NCI-H1092 treated with DMSO at 0.1 percent for 48 hours (cell line): ENCODE measurements at regions not wholly inside any gene's neighbourhood (a gene's known extent, or its start where the extent isn't known, plus 50 kb on each side); places are given as distances from the start of the nearest gene placed in this dataset.
A peak's percentile ranks its signal among the peaks of the same experiment; 100 is the strongest.

Source experiments
- DNase-seq: peaks from one replicate; lab custom pipeline; 2025; lab: John Stamatoyannopoulos, UW

GRCh38 chr20:17017232-17017631 lies 209.6 kb upstream of the PCSK2 start:
- no peak for DNase-seq

DNA sequence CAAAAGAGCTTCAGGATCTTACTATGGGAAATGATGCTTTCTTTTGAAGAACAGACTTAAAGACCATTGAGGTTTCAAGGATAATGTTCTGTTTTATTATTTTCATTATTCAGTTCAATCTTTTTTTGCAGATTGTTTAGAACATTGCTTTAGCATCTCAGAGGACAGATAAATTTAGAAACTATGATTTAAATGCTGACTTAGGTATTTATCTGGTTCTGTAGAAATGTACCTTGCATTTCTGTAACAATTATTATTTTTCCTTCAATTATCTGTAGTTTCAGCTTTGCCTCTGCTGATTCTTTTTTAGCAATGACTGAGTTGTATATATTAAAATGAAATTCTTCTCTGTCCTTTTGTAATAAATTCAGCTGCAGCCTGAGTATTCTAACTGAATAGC lies 205.4 kb upstream of the PCSK2 start:
- DNase-seq = no peak

GRCh38 chr20:17023036-17023435 lies 203.8 kb upstream of the PCSK2 start:
- DNase-seq = no peak

DNA sequence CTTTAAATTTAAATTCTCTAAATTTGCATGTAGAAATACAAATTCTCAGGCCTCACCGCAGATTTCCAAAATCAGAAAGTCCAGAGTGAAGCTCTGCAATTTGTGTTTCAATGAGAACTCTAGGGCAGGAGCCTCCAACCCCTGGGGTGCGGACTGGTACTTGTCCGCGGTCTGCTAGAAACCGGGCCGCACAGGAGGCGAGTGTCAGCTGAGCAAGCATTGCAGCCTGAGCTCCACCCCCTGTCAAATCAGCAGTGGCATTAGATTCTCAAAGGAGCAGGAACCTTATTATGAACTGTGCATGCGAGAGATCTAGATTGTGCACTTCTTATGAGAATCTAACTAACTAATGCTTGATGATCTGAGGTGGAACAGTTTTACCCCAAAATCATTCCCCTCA lies 203.0 kb upstream of the PCSK2 start:
- peak; percentile 44 for DNase-seq

GRCh38 chr20:17024513-17025119 lies 202.2 kb upstream of the PCSK2 start:
- DNase-seq = no peak

- no peak for DNase-seq
Measured at GRCh38 chr20:17026346-17026745, 200.5 kb upstream of the PCSK2 start.

- no peak for DNase-seq
Measured at GRCh38 chr20:17029698-17030097, 197.1 kb upstream of the PCSK2 start.

- peak; percentile 83 for DNase-seq
Measured at GRCh38 chr20:17036541-17036940, 190.3 kb upstream of the PCSK2 start.

DNA sequence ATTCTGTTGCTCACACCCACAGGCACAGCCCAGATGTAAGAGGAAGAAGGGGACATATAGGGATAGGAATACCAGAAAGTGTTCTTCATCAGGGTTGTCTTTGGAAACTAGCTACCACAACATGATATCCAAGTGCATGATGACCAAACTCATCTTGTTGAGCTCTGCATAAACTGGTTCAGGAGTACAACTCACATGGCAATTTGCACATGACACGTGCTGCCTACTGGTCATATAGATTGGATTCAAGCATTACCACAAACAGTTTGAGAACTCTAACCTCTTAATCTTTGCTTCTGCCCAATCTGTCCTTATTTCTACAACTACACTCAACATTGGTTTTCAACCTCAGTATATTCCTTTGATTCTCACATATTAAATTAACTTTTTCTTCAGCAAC lies 184.7 kb upstream of the PCSK2 start:
- DNase-seq = no peak

GRCh38 chr20:17043323-17043722 lies 183.5 kb upstream of the PCSK2 start:
- no peak for DNase-seq

DNA sequence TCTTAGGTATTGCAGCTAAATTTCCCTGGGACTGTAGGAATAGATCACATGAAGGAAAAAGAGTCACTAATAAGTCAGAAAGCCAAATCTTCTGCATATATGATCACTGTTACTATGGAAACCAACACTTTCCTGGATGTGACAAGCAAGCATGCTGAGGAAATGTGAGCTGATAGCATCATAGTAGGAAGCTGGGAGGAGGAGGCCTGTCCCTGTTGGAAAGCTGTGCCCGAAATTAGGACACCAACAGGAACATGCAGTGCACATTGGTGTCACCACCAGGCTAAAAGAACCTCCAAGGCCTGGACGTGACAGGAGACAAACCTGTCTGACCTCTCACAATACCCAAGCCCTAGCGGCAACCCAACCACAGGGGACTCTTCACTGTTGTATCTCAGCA lies 181.9 kb upstream of the PCSK2 start:
- no peak for DNase-seq

GRCh38 chr20:17059465-17059864 lies 167.4 kb upstream of the PCSK2 start:
- DNase-seq = no peak

GRCh38 chr20:17061715-17062114 lies 165.1 kb upstream of the PCSK2 start:
- DNase-seq = no peak

- DNase-seq = no peak
Measured at GRCh38 chr20:17062712-17063111, 164.1 kb upstream of the PCSK2 start.

DNA sequence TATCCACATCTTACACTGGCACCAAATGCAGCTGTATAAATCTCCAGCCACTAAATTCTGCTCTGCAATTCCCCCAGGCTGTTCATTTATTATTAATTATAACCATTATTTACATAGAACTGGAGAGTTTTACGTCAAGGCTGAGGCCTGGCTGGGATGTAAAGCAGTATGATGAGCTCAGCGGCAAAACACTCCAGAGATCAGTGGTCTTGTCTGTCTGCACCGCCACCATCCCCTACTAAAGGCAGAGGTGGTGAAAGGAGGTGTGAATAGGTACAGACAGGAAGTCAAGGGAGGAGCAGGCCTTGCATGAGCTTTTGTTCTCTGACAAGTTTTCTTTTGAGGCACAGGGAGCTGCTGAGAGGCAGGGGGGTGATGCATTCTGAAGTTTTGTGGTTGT lies 159.9 kb upstream of the PCSK2 start:
- peak; percentile 68 for DNase-seq

DNA sequence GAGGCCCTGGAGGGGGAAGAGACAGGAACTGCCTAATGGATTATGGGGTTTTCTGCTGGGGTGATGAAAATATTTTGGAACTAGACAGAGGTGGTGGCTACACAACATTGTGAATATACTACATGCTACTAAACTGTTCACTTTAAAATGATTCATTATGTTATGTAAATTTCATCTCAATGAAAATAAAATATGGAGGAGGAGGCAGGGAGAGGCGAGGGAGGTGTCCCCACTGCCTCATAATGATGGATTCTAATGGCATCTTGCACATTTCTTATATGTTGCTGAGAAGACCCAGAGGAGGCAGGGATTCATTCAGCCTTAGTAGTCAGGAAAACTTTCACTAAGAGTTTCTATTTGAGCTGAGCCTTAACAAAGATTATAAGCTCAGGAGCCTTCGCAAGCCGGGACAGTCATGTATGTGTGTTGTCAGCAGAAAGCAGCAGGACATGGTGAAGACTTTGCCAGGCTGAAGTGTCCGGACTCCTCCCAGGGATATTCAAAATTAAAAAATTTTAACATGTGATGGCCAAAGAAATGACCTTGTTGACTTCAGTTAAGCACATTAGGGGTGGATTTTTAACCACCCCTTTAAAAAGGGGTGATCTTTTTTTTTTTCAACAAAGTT lies 158.6 kb upstream of the PCSK2 start:
- no peak for DNase-seq

- DNase-seq = peak; percentile 96
Measured at GRCh38 chr20:17077030-17077429, 149.8 kb upstream of the PCSK2 start.

- DNase-seq = no peak
Measured at GRCh38 chr20:17083738-17084137, 143.1 kb upstream of the PCSK2 start.

- no peak for DNase-seq
Measured at GRCh38 chr20:17084909-17085308, 141.9 kb upstream of the PCSK2 start.

DNA sequence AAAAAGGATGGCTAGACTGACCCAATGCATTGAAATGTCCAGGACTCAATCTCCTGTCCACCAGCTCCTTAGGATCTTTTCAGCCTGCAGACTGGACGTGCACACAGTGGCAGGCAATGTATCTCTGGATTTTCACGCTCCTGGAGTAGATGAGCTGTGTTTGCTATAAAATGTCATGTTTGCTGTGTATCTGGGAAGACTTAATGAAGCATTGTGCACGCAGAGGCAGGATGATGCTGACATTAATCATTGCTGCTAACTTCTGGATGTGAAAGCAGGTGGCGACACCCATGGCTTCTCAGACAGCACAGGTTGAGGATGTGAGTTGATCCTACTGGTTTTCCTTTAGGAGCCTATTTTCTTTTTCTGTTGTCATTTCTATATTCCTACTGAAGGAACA lies 133.1 kb upstream of the PCSK2 start:
- no peak for DNase-seq

- DNase-seq = no peak
Measured at GRCh38 chr20:17097603-17098002, 129.2 kb upstream of the PCSK2 start.

DNA sequence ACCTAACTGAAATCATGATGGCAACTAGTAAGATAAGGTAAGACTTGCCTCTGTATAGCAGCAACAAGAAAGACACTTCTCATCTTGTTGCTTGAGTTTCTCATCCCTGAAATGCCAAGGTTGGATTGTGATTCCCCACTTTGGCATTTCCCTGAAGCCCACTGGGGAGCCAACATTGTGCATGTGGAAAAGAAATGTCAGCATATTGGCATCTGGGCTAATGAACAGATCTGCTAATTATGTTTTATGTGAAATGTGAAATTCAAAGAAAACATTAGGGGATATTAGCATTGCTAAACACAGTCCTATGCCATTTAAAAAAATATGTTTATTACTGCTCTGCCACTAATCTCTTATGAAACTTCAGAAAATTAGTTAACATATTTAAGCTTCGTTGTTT lies 126.3 kb upstream of the PCSK2 start:
- no peak for DNase-seq

- DNase-seq = no peak
Measured at GRCh38 chr20:17107127-17107526, 119.7 kb upstream of the PCSK2 start.

DNA sequence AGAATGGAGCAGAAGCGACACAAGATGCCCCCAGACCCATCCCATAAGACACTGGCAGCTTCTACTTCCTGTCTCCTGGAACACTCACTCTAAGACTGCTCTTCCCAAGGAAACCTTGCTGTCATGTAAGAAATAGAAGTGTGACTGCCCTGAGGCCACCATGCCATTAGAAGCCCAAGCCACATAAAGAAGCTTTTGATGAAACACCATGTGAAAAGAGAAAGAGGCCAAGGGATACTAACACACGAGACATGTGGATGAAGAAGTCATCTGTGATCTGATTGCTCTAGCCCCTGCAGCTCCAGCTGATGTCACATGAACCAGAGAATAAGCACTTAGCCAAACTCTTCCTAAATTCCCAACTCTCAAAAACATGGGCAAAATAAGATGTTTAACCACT lies 117.9 kb upstream of the PCSK2 start:
- peak; percentile 86 for DNase-seq
